ENCODE measurements at regions not wholly inside any gene's neighbourhood (a gene's known extent, or its start where the extent isn't known, plus 50 kb on each side); places are given as distances from the start of the nearest gene placed in this dataset.
"Not testable (repeated sequence)": the region's sequence is repeated elsewhere in the genome, so short reads cannot be mapped to it uniquely, and the experiment has no call there.

DNA sequence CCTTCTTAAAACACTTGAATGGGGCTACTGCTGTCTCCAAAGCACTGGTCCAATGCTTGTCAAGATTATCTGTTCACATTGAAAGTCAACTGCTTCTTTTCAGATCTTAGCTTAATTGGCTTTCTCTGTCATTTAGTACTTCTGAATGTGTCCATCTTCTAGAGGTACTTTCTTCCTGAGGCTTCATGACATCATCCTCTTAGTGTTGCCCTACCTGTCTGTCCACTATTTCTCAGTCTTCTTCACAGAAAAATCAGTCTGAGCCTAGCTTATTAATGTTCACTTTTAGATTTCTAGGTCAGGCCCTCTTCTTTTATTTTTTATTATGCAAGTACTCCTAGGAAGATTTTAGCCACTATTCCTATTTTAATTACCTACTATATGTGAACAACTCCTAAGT lies 899.9 kb downstream of the DTWD2 start:
- TF ChIP-seq, protein P1, sequence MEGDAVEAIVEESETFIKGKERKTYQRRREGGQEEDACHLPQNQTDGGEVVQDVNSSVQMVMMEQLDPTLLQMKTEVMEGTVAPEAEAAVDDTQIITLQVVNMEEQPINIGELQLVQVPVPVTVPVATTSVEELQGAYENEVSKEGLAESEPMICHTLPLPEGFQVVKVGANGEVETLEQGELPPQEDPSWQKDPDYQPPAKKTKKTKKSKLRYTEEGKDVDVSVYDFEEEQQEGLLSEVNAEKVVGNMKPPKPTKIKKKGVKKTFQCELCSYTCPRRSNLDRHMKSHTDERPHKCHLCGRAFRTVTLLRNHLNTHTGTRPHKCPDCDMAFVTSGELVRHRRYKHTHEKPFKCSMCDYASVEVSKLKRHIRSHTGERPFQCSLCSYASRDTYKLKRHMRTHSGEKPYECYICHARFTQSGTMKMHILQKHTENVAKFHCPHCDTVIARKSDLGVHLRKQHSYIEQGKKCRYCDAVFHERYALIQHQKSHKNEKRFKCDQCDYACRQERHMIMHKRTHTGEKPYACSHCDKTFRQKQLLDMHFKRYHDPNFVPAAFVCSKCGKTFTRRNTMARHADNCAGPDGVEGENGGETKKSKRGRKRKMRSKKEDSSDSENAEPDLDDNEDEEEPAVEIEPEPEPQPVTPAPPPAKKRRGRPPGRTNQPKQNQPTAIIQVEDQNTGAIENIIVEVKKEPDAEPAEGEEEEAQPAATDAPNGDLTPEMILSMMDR (IDR thresholded peaks at IDR 0.05), result no peak
- Histone ChIP-seq H3K36me3 (no peaks in the 10 kb centered on the region), H3K4me1 (no peaks in the 10 kb centered on the region), H3K27ac (no peak overlapping the region), H3K9me3 (no peaks in the 10 kb centered on the region), H3K4me3 (no peak overlapping the region), H3K27me3 (no peaks in the 10 kb centered on the region)
- intact Hi-C loops (cut with DNase I), result no loop called here
- DNase-seq, result no peak
- ATAC-seq, result no peak

DNA sequence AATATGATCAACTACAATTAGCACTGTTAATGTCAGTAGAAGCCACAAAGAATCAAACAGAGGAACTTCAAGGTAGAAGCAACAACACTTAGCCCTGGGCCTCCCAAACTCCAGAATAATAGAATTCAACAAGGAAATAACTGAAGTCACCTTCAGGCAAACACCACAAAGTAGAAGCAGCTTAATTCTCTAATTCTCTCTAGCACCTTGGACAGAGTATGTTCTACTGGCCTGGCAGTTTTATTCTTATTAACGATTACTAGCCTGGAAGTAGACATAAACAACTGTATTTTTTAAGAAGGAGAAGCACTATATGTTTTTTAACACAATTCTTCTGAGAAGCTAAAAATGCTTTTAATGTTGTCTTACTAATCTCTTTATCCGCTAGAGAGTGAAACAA lies 911.9 kb downstream of the DTWD2 start:
- no peak for ATAC-seq
- H3K4me3 ChIP-seq, result no peak overlapping the region
- H3K27me3 ChIP-seq, result no peaks in the 10 kb centered on the region
- H3K27ac ChIP-seq, result no peak overlapping the region
- no peaks in the 10 kb centered on the region for H3K9me3 ChIP-seq
- intact Hi-C loops (cut with DNase I), result no loop called here
- H3K36me3 ChIP-seq, result no peaks in the 10 kb centered on the region
- no peaks in the 10 kb centered on the region for H3K4me1 ChIP-seq
- TF ChIP-seq, protein P1 (IDR thresholded peaks at IDR 0.05), result no peak
- no peak for DNase-seq

DNA sequence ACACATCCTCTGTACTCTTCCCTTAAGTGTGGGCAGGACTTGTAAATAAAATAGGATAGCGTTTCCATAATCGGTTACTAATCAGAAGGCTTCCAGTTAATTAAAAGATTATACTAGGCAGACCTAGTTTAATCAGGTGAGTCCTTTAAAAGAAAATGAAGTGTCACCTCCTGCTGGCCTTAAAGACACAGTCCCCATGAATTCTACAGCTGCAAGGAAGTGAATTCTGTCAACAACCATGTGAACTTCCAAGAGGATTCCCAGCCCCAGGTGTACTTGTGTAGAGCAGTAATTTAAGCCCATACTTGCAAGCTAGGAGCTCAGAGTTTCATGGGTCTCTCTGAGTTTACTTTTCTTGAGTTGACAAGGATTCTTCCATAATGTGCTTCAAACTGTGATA lies 918.3 kb downstream of the DTWD2 start:
- DNase-seq, result no peak
- Histone ChIP-seq H3K27me3 (no peaks in the 10 kb centered on the region), H3K36me3 (no peaks in the 10 kb centered on the region), H3K4me3 (no peak overlapping the region), H3K9me3 (no peaks in the 10 kb centered on the region), H3K4me1 (no peaks in the 10 kb centered on the region), H3K27ac (no peak overlapping the region)
- intact Hi-C loops (cut with DNase I), result no loop called here
- no peak for ATAC-seq
- TF ChIP-seq, protein P1 (IDR thresholded peaks at IDR 0.05), result no peak

DNA sequence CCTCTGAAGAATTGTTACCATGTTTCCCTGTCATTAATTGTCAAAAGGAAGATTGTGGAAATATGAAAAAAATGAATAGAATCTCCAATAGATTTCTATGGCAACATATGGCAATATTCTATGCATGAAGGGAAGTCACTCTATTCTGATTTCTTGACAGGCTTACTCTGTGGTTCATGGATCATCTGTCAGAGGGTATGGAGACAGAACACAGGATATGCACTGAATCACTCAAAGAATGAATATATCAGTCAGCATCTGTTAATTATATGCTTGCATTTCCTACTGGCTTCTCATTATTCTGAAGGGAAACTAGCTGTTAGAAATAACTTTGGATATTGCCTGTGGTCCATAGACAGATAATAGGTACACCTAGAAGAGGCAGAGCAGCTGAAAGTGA lies 918.9 kb downstream of the DTWD2 start:
- intact Hi-C loops (cut with DNase I), result no loop called here
- no peaks in the 10 kb centered on the region for H3K9me3 ChIP-seq
- H3K36me3 ChIP-seq, result no peaks in the 10 kb centered on the region
- no peak for ATAC-seq
- H3K27ac ChIP-seq, result no peak overlapping the region
- TF ChIP-seq, protein P1 (IDR thresholded peaks at IDR 0.05), result no peak
- H3K4me3 ChIP-seq, result no peak overlapping the region
- H3K4me1 ChIP-seq, result no peaks in the 10 kb centered on the region
- no peak for DNase-seq
- no peaks in the 10 kb centered on the region for H3K27me3 ChIP-seq

DNA sequence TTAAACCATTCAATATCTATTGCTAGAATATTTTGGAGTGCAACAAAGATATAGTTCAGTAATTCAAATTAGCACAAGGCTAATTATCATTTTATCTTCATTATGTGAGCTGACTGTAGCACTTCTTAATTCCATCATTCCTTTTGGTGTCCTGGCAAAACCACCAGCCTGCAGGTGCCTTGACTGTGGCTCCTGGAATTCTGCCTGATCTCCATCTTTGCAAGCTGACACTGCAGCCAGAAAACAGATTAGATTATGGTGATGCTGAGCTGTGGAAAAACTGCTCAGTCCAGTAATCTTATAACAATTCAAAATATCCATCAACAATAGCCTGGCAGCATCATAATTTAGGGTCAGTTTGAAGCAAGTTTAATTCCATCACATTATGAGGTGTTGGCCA lies 919.5 kb downstream of the DTWD2 start:
- H3K9me3 ChIP-seq, result no peaks in the 10 kb centered on the region
- H3K4me3 ChIP-seq, result no peak overlapping the region
- H3K27ac ChIP-seq, result no peak overlapping the region
- DNase-seq (no peak), ATAC-seq (no peak)
- H3K27me3 ChIP-seq, result no peaks in the 10 kb centered on the region
- no peaks in the 10 kb centered on the region for H3K36me3 ChIP-seq
- intact Hi-C loops (cut with DNase I), result no loop called here
- H3K4me1 ChIP-seq, result no peaks in the 10 kb centered on the region
- TF ChIP-seq, protein P1 (IDR thresholded peaks at IDR 0.05), result no peak

DNA sequence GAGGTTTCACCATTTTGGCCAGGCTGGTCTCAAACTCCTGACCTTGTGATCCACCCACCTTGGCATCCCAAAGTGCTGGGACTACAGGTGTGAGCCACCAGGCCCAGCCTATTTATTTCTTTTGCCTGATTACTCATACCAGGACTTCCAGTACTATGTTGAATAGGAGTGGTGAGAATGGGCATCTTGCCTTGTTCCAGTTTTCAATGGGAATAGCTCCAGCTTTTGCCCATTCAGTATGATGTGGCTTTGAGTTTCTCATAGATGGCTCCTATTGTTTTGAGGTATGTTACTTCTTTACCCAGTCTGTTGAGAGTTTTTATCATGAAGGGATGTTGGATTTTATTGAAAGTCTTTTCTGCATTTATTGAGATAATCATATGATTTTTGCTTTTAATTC lies 924.5 kb downstream of the DTWD2 start:
- H3K27me3 ChIP-seq; H3K9me3 ChIP-seq; ATAC-seq; intact Hi-C loops (cut with DNase I); H3K27ac ChIP-seq; H3K4me1 ChIP-seq; H3K4me3 ChIP-seq; H3K36me3 ChIP-seq; DNase-seq: not testable (repeated sequence)
